T-helper 17 cell (primary cell): ENCODE measurements at regions not wholly inside any gene's neighbourhood (a gene's known extent, or its start where the extent isn't known, plus 50 kb on each side); places are given as distances from the start of the nearest gene placed in this dataset.
"Not testable (repeated sequence)": the region's sequence is repeated elsewhere in the genome, so short reads cannot be mapped to it uniquely, and the experiment has no call there.

ENCODE experiments used
- ATAC-seq: fragments of 150-1000 bp; cut with Tn5 transposase; 2 replicates; pipeline ENCODE4 v1.10.0; 2021; ENCODE audit warnings: mild to moderate bottlenecking, moderate library complexity
- DNase-seq, 3 donors: peaks; one replicate each; pipeline versions ENCODE4 v3.0.0 to v3.0.0-alpha.2; 2020 to 2021
- H3K9me3 ChIP-seq: one replicate; pipeline ENCODE4 v1.7.0; 2013; ENCODE audit warnings: low read length, mild to moderate bottlenecking; ENCODE audit not compliant: control insufficient read depth, poor library complexity, severe bottlenecking
- H3K27ac Mint-ChIP-seq: one replicate; pipeline ENCODE4 v1.8.0; 2022; ENCODE audit warnings: mild to moderate bottlenecking, moderate library complexity, mixed read lengths
- H3K27me3 Mint-ChIP-seq: one replicate; pipeline ENCODE4 v1.8.0; 2022; ENCODE audit warnings: mixed read lengths
- H3K36me3 Mint-ChIP-seq: one replicate; pipeline ENCODE4 v1.8.0; 2022; ENCODE audit warnings: low read depth, mixed read lengths
- H3K4me1 Mint-ChIP-seq: one replicate; pipeline ENCODE4 v1.8.0; 2022; ENCODE audit warnings: mild to moderate bottlenecking, mixed read lengths
- H3K4me3 Mint-ChIP-seq: one replicate; pipeline ENCODE4 v1.8.0; 2022; ENCODE audit warnings: mild to moderate bottlenecking, moderate library complexity, mixed read lengths

GRCh38 chr4:11072999-11073398 lies 355.7 kb downstream of the HS3ST1 start:
- Mint-ChIP-seq H3K27me3 (no peaks in the 10 kb centered on the region), H3K36me3 (no peaks in the 10 kb centered on the region), H3K4me1 (no peaks in the 10 kb centered on the region), H3K27ac (no peak overlapping the region), H3K4me3 (no peak overlapping the region)
- no peaks in the 10 kb centered on the region for H3K9me3 ChIP-seq
- DNase-seq = no peak
- ATAC-seq = no peak

DNA sequence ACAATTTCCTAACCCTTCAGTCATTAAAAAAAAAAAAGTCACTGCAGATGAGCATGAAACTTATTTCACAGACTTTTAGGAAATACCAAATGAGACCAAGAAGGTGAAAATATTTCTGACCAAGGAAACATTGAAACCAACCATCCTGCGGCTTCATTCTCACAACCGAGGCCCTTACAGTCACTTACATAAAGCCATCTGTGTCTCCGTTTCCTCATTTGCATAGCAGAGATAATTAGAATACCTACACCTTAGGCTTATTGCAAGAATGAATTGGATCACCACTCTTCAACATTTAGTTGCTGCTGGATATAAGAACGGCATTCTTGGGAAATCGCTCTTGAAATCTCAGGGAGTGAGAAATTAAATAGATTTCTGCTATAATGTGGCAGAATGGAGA lies 356.2 kb downstream of the HS3ST1 start:
- DNase-seq (no peak), ATAC-seq (no peak)
- no peaks in the 10 kb centered on the region for H3K27me3 Mint-ChIP-seq
- H3K27ac Mint-ChIP-seq = no peak overlapping the region
- no peaks in the 10 kb centered on the region for H3K36me3 Mint-ChIP-seq
- no peaks in the 10 kb centered on the region for H3K4me1 Mint-ChIP-seq
- H3K4me3 Mint-ChIP-seq = no peak overlapping the region
- no peaks in the 10 kb centered on the region for H3K9me3 ChIP-seq

- Mint-ChIP-seq H3K27ac (no peak overlapping the region), H3K27me3 (no peaks in the 10 kb centered on the region), H3K36me3 (no peaks in the 10 kb centered on the region), H3K4me3 (no peak overlapping the region), H3K4me1 (no peaks in the 10 kb centered on the region)
- ATAC-seq (no peak), DNase-seq (no peak)
- no peaks in the 10 kb centered on the region for H3K9me3 ChIP-seq
Observed at GRCh38 chr4:11070813-11071212, 357.9 kb downstream of the HS3ST1 start.

DNA sequence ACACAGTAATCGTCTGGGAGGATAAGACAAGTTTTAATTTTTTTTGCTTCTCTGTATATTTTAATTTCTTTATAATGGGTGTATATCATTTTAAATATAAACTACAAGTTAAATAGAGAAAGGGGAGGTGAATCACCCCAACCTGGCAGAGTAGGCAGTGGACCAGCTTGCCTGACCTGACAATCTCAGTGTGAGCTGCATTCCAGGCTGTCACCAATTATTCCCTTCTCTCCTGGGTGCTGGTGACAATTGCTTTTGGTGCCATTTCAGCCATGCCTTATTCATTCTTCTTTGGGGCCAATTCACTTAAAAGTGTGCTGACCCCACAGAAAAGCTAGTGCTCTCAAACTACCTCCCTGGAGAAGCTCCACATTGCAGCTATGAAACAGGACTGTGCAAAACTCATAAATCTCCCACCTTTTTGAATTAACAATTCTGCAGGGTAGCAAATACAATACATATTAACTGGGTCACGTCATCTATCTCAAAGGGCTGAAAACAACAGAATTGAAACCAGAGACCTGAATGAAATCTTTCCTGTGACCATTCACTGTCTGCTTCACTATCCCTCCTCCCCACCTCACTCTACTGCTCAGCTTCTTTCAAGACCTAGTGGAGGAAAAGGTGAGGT lies 359.0 kb downstream of the HS3ST1 start:
- DNase-seq = no peak
- ATAC-seq = no peak
- Mint-ChIP-seq H3K27ac (no peak overlapping the region), H3K36me3 (no peaks in the 10 kb centered on the region), H3K27me3 (no peaks in the 10 kb centered on the region), H3K4me1 (no peaks in the 10 kb centered on the region), H3K4me3 (no peak overlapping the region)
- no peaks in the 10 kb centered on the region for H3K9me3 ChIP-seq

DNA sequence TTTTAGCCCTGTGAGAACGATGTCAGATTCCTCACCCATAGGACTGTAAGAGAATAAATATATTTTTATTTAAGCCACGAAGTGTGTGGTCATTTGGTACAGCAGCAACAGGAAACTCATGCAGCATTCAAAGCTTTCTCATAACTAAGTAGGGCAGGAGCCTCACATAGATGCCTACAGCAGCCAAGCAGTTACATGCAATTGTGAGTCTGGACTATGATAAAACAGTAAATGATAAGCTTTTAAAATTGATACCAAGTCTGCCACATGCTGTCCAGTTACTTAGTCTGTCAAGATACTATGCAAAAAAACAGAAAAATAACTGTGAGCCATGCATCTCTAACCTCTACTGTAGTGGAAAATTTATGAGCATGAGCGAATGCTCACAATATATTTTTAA lies 359.6 kb downstream of the HS3ST1 start:
- no peak for ATAC-seq
- no peak for DNase-seq
- no peaks in the 10 kb centered on the region for H3K4me1 Mint-ChIP-seq
- no peak overlapping the region for H3K4me3 Mint-ChIP-seq
- no peaks in the 10 kb centered on the region for H3K9me3 ChIP-seq
- no peaks in the 10 kb centered on the region for H3K27me3 Mint-ChIP-seq
- H3K27ac Mint-ChIP-seq = no peak overlapping the region
- H3K36me3 Mint-ChIP-seq = no peaks in the 10 kb centered on the region

DNA sequence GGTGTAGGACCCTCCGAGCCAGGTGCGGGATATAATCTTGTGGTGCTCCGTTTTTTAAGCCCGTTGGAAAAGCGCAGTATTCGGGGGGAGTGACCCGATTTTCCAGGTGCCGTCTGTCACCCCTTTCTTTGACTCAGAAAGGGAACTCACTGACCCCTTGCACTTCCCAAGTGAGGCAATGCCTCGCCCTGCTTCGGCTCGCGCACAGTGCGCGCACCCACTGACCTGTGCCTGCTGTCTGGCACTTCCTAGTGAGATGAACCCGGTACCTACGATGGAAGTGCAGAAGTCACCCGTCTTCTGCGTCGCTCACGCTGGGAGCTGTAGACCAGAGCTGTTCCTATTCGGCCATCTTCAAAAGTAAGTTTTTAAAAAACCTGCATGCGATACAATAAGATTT lies 362.1 kb downstream of the HS3ST1 start:
- DNase-seq, H3K27ac Mint-ChIP-seq, H3K9me3 ChIP-seq, H3K27me3 Mint-ChIP-seq, H3K36me3 Mint-ChIP-seq, H3K4me3 Mint-ChIP-seq, H3K4me1 Mint-ChIP-seq, ATAC-seq: not testable (repeated sequence)

- not testable (repeated sequence) for H3K4me1 Mint-ChIP-seq, H3K27me3 Mint-ChIP-seq, H3K9me3 ChIP-seq, H3K4me3 Mint-ChIP-seq, H3K27ac Mint-ChIP-seq, DNase-seq, H3K36me3 Mint-ChIP-seq, ATAC-seq
Observed at GRCh38 chr4:11060637-11061036, 368.1 kb downstream of the HS3ST1 start.

- H3K27ac Mint-ChIP-seq, H3K9me3 ChIP-seq, DNase-seq, H3K27me3 Mint-ChIP-seq, ATAC-seq, H3K4me1 Mint-ChIP-seq, H3K4me3 Mint-ChIP-seq, H3K36me3 Mint-ChIP-seq: not testable (repeated sequence)
Observed at GRCh38 chr4:11054937-11055336, 370.4 kb upstream of the CLNK start.

DNA sequence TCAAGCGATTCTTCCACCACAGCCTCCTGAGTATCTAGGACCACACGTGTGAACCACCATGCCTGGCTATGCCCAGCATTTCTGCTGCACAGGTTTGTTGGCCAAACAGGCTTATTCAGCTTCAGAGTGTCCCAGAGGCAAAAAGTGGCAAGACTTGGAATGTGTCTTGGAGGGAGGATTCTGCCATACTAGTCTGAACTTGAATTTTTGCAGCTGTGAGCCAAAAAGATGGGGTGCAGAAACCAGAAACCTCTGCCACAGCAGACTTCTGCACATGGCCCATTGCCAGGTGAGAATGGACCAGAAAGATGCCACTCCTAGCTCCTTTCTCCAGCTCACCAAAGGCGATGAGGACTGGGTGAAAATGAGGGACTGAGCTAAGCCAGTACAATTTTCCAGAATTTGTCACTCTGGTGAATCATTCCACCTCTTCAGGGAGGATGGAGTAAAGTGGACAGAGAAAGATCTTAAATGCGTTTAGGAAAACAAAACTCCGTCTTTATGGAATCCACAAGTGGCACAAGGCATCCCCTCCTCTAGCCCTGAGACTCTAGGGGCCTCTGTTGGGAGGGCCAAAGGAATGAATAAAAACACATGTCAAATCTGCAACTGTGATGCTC lies 369.1 kb upstream of the CLNK start:
- DNase-seq (no peak), ATAC-seq (no peak)
- no peaks in the 10 kb centered on the region for H3K27me3 Mint-ChIP-seq
- no peak overlapping the region for H3K27ac Mint-ChIP-seq
- no peaks in the 10 kb centered on the region for H3K9me3 ChIP-seq
- no peak overlapping the region for H3K4me3 Mint-ChIP-seq
- no peaks in the 10 kb centered on the region for H3K4me1 Mint-ChIP-seq
- no peaks in the 10 kb centered on the region for H3K36me3 Mint-ChIP-seq

DNA sequence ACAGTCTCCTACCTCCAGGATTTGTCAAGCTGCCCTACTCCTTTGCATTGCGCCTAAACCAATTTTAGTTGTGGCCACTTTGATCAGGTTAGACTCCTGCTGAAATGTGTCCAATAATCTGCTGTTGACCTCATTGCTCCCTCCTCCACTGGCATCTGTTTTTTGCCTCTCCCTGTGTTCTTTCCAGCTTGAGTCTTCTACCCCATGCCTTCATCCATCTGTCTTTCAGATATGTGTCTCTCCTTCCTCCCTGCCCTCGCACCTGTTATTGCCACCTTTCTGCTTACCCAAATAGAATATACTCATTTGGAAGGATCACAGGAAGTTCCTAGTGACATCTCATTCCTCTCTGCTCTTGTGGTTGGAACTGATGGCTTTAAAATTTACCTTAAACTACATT lies 366.6 kb upstream of the CLNK start:
- H3K4me1 Mint-ChIP-seq = no peaks in the 10 kb centered on the region
- ATAC-seq (no peak), DNase-seq (no peak)
- no peak overlapping the region for H3K4me3 Mint-ChIP-seq
- H3K36me3 Mint-ChIP-seq = no peaks in the 10 kb centered on the region
- no peaks in the 10 kb centered on the region for H3K27me3 Mint-ChIP-seq
- H3K9me3 ChIP-seq = no peaks in the 10 kb centered on the region
- H3K27ac Mint-ChIP-seq = no peak overlapping the region

DNA sequence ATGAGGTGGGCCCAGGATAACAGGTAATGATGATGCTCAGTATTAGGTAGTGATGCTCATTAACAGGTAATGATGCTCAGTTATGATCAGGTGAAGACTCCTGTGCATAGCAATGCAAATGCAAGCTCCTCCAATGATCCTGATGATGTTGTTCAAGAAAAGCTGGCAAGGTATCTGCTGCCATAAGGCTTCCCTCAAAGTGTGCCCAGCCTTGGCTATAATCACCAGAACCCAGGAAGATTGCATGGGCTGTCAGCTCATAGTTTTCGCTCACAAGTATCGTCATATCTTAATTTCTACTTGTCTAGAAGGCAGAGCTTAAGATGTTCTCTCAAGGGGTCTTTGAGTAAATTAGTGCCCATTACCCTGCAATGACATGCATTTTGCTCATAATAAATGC lies 366.2 kb upstream of the CLNK start:
- no peaks in the 10 kb centered on the region for H3K9me3 ChIP-seq
- no peaks in the 10 kb centered on the region for H3K36me3 Mint-ChIP-seq
- no peaks in the 10 kb centered on the region for H3K27me3 Mint-ChIP-seq
- ATAC-seq = no peak
- DNase-seq = no peak
- no peaks in the 10 kb centered on the region for H3K4me1 Mint-ChIP-seq
- H3K27ac Mint-ChIP-seq = no peak overlapping the region
- H3K4me3 Mint-ChIP-seq = no peak overlapping the region

DNA sequence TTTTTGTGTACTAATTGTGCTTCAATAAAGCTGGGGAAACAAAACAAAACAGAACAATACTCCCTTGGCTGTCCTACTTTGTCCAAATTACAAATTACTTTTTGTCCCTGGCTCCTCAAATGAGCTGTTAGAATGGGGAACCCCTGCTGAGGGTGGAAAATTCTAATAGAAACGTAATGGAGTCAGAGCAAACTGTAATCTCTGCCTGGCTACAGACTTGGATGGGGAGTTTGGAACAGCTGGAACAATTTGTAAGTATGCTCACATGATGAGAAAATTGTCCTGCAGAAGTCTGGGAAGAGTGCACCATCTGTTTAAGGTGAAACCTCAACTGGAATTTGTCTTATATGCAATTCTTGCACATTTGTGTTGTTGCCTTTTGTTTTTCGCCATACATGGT lies 364.4 kb upstream of the CLNK start:
- no peaks in the 10 kb centered on the region for H3K36me3 Mint-ChIP-seq
- DNase-seq (no peak), ATAC-seq (no peak)
- no peaks in the 10 kb centered on the region for H3K9me3 ChIP-seq
- H3K27ac Mint-ChIP-seq = no peak overlapping the region
- H3K27me3 Mint-ChIP-seq = no peaks in the 10 kb centered on the region
- no peak overlapping the region for H3K4me3 Mint-ChIP-seq
- no peaks in the 10 kb centered on the region for H3K4me1 Mint-ChIP-seq

DNA sequence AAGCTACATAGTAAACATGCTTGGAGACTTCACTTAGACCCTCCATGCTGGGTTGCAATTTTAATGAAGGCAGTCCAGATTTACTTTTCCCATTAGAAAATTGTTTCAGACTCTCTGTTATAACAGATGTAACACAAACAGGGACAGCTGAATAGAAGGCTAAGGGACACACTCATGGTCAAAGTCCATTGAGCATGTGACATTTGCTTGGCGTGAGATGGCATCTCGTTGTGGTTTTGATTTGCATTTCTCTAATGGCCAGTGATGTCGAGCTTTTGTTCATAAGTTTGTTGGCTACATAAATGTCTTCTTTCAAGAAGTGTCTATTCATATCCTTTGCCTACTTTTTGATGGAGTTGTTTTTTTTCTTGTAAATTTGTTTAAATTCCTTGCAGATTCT lies 358.2 kb upstream of the CLNK start:
- Mint-ChIP-seq H3K27ac (no peak overlapping the region), H3K36me3 (no peaks in the 10 kb centered on the region), H3K4me3 (no peak overlapping the region), H3K27me3 (no peaks in the 10 kb centered on the region), H3K4me1 (no peaks in the 10 kb centered on the region)
- ATAC-seq (no peak), DNase-seq (no peak)
- H3K9me3 ChIP-seq = no peaks in the 10 kb centered on the region

DNA sequence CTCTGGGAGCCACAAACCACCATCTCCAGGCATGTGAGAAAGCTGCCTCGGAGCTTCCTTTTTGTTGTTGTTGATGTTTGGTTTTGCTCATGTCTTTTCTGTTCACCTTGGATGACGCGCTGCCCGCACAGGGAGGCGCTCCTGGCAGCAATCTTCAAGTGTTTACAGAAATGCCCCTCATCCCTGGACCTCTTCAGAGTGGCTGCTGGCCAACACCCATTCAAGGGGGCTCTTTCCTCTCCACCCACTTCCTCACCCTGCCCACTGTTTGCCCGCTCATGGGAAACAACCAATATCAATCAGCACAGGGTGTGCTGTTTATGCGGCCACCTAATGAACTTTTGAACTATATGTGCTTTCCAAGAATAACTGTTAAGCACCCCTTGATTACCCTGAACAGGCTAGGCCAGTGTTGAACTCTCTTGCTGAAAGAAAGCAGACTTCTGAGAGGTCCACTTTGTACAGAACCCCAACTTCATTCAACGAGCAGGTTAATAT lies 355.1 kb upstream of the CLNK start:
- H3K27ac Mint-ChIP-seq = no peak overlapping the region

More for the DNA sequence above, 355.1 kb upstream of the CLNK start:
- DNase-seq (no peak), ATAC-seq (no peak)
- Mint-ChIP-seq H3K27me3 (no peaks in the 10 kb centered on the region), H3K4me1 (no peaks in the 10 kb centered on the region), H3K36me3 (no peaks in the 10 kb centered on the region), H3K4me3 (no peak overlapping the region)
- H3K9me3 ChIP-seq = no peaks in the 10 kb centered on the region
